Brain microvascular endothelial cell (primary cell): ENCODE measurements at regions not wholly inside any gene's neighbourhood (a gene's known extent, or its start where the extent isn't known, plus 50 kb on each side); places are given as distances from the start of the nearest gene placed in this dataset.

Source experiments
- DNase-seq: peaks from one replicate; pipeline ENCODE4 v3.0.0-alpha.2; 2020
- H3K27ac ChIP-seq: fragments of 250-450 bp; sonication (Bioruptor Pico); 2 replicates; pipeline ENCODE4 v1.5.1; 2020; ENCODE audit warnings: mild to moderate bottlenecking, moderate library complexity
- H3K27me3 ChIP-seq: fragments of 250-450 bp; sonication (Bioruptor Pico); replicated peaks from 2 replicates; pipeline ENCODE4 v1.5.1; 2020; ENCODE audit warnings: mild to moderate bottlenecking
- H3K36me3 ChIP-seq: fragments of 250-450 bp; sonication (Bioruptor Pico); replicated peaks from 2 replicates; pipeline ENCODE4 v1.5.1; 2020; ENCODE audit warnings: mild to moderate bottlenecking
- H3K4me3 ChIP-seq: 2 replicates; pipeline ENCODE4 v1.5.1; 2011; ENCODE audit warnings: low read depth, mild to moderate bottlenecking, control low read depth, low read length, moderate library complexity
- in situ Hi-C: cut with HindIII; loops from 2 replicates; pipeline ENCODE4 v1.10.0; 2017; ENCODE audit warnings: low sequenced_read_pairs, low pct_ligation_motif_present
- TF ChIP-seq, protein P1 (sequence below): IDR thresholded peaks from 2 replicates; pipeline ENCODE4 v1.5.1; 2011; ENCODE audit warnings: low read depth, mild to moderate bottlenecking, moderate library complexity, low read length, control low read depth, inconsistent platforms; ENCODE audit errors: missing control alignments

- in situ Hi-C loops = loop anchor here (25.0 kb wide), 1 partner anchor 534 kb away; no protein-coding TSS in a partner anchor
- Histone ChIP-seq H3K27ac (no peak overlapping the region), H3K36me3 (no peaks in the 10 kb centered on the region), H3K27me3 (no peaks in the 10 kb centered on the region), H3K4me3 (no peak overlapping the region)
- TF ChIP-seq, protein P1, sequence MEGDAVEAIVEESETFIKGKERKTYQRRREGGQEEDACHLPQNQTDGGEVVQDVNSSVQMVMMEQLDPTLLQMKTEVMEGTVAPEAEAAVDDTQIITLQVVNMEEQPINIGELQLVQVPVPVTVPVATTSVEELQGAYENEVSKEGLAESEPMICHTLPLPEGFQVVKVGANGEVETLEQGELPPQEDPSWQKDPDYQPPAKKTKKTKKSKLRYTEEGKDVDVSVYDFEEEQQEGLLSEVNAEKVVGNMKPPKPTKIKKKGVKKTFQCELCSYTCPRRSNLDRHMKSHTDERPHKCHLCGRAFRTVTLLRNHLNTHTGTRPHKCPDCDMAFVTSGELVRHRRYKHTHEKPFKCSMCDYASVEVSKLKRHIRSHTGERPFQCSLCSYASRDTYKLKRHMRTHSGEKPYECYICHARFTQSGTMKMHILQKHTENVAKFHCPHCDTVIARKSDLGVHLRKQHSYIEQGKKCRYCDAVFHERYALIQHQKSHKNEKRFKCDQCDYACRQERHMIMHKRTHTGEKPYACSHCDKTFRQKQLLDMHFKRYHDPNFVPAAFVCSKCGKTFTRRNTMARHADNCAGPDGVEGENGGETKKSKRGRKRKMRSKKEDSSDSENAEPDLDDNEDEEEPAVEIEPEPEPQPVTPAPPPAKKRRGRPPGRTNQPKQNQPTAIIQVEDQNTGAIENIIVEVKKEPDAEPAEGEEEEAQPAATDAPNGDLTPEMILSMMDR = no peak
- no peak for DNase-seq
Measured at GRCh38 chr7:84477786-84478478, 283.3 kb upstream of the SEMA3A start.

GRCh38 chr7:84474436-84474835 is 279.8 kb upstream of the SEMA3A start:
- no peak overlapping the region for H3K27ac ChIP-seq
- no peak overlapping the region for H3K4me3 ChIP-seq
- TF ChIP-seq, protein P1 = no peak
- DNase-seq = no peak
- no peaks in the 10 kb centered on the region for H3K27me3 ChIP-seq
- in situ Hi-C loops = no loop called here
- H3K36me3 ChIP-seq = no peaks in the 10 kb centered on the region

DNA sequence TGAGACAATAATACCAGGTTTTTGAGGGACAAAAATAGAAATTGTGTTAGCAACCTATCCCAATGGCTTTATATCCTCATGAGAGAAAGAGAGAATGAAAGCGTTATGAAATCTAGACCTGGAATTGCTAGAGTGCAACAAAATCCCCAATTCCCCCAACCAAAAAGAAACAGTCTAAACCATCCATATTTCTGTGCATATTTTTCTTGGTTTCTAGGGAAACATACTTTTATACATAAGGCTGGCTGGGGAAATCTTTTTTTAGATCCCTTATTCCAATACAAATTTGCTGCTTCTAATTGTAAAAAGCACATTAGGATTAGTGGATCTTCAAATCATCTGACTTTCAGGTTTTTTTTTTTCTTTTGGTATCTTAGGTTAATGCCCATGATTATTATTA is 277.0 kb upstream of the SEMA3A start:
- in situ Hi-C loops = no loop called here
- no peaks in the 10 kb centered on the region for H3K27me3 ChIP-seq
- no peak for DNase-seq
- TF ChIP-seq, protein P1 = no peak
- H3K4me3 ChIP-seq = no peak overlapping the region
- H3K27ac ChIP-seq = no peak overlapping the region
- no peaks in the 10 kb centered on the region for H3K36me3 ChIP-seq

DNA sequence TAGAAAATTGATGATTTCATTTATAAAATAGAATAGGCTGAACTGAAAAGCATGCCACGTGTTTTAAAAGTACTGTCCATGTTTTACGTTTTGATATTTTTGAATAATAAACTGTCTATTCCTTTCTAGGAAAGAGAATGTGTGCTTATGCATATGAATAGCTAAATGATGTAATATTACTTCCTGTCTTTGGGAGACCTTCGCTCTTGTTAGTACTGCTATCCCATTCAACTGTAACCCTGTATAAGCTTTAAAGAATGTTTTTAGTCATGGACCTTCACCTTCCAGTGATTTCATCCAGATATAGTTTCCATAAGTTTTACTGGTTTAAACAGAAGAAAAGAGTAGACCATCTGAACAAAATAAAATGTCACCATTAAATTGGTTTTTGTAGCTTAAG is 274.4 kb upstream of the SEMA3A start:
- Histone ChIP-seq H3K36me3 (no peaks in the 10 kb centered on the region), H3K4me3 (no peak overlapping the region), H3K27ac (no peak overlapping the region), H3K27me3 (no peaks in the 10 kb centered on the region)
- TF ChIP-seq, protein P1 = no peak
- in situ Hi-C loops = no loop called here
- no peak for DNase-seq

GRCh38 chr7:84462259-84462658 is 267.7 kb upstream of the SEMA3A start:
- no peak for DNase-seq
- in situ Hi-C loops = no loop called here
- TF ChIP-seq, protein P1 = no peak

GRCh38 chr7:84461093-84461492 is 266.5 kb upstream of the SEMA3A start:
- Histone ChIP-seq H3K27ac (no peak overlapping the region), H3K4me3 (no peak overlapping the region), H3K27me3 (no peaks in the 10 kb centered on the region), H3K36me3 (no peaks in the 10 kb centered on the region)
- TF ChIP-seq, protein P1 = no peak
- no peak for DNase-seq
- in situ Hi-C loops = no loop called here

More at GRCh38 chr7:84462259-84462658, 267.7 kb upstream of the SEMA3A start:
- Histone ChIP-seq H3K36me3 (no peaks in the 10 kb centered on the region), H3K4me3 (no peak overlapping the region), H3K27me3 (no peaks in the 10 kb centered on the region), H3K27ac (no peak overlapping the region)
